ENCODE measurements at regions not wholly inside any gene's neighbourhood (a gene's known extent, or its start where the extent isn't known, plus 50 kb on each side); places are given as distances from the start of the nearest gene placed in this dataset.

DNA sequence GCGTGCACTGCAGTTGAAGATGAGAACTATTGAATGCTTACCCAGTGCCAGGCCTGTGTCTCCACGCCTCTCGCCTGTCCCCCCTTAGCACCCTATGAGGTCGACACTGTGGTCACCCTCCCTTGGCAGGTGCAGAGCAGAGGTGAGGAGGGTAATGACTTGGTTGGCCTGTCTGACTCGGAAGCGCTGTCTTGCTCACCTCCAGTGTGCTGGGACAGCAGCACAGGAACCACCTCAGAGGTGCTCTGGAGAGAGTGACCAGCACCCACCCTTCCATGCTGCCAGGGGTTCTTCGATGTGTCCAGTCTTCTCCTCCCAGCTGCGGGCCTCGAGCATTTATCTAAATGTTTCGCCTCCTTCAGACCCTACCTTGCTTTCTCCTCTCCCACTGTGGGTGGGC, 178.3 kb upstream of the IRX2 start:
- DNase-seq: no peak

DNA sequence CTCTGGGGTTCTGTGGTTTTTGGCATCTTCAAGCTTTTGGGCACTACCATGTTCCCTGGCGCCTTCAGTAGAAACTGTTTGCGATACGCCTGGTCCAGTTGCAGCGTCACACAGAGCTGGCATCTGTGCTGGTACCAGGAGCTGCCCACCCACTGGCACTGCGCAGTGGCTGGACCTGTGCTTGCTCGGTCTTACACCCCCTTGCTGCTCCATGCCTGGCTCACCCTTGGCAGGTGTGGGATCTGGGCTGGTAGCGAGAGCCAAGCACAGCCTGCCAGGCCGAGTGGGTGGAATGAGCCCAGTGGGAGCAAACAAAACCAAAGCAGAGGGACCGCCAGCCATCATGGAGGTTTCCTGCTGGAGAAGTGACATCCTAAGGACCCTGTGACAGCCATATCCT, 170.2 kb upstream of the IRX2 start:
- DNase-seq: no peak

GRCh38 chr5:2921176-2921575, 169.7 kb upstream of the IRX2 start:
- DNase-seq: no peak

DNA sequence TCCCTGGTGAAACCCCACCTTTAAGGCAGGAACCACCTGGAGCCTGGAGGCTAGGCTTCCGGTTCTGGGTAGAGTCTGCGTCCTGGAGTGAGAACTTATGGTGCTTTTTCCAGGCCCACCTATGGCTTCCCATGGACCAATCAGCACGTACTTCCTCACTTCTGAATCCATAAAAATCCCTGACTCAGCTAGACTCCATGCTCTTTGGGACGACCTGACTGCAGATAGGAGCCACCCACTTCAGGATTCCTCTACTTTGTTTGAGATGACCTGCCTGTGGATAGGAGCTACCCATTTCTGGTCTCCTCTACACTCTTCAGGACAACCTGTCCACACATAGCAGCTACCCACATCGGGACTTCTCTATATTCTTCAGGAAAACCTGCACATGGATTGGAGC, 168.8 kb upstream of the IRX2 start:
- no peak for DNase-seq

DNA sequence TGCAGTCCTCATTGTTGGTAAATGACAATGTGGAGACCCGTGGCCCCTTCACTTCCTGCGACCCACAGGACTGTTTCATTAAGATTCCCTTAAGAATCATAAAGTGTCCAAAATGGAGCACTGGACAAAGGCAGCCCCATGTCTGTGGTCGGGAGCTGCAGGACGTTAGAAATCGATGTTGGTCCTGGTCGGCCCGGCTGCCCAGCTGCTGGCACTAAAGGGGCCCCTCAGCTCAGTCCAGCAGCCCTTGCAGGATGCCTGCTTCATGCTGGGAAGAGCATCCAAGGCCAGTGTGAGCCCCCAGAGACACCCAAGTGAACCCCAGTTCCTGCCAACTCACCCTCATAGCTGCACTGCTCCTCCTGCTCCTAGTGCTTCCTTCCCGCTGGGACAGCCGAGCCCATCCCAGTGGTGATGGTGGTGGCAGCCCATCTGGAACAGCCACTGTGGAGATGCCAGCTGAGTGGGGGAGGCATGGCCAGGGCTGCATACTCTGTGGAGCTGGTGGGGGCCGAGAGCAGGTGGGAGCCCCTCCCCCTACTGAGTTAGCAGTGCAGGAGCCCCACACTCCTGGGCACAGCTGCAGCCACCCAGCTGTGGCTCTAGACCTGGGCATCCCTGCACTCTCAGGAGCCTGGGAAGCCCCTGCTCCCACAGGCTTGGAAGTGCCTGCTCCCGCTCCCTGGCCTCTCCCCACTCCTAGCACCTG, 168.0 kb upstream of the IRX2 start:
- no peak for DNase-seq

GRCh38 chr5:2917524-2917923, 166.0 kb upstream of the IRX2 start:
- no peak for DNase-seq

DNA sequence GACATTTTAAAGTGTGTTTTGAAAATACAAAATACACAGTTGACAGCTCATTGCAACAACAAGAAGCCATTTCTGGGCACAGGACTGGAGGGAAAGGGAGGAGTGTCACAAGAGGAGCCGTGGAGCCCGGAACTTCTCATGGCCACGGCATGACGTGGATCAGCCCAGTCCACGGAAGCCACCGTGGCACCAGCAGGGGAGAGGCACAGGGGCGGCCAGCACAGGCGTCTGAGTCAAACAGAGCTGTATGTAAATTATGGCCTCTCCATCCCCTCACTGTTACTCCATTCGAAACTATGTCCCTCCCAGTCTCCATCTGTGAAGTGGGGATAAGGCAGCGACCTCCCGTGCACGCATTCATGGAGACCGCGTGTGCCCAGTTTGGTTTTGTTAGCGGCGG, 165.6 kb upstream of the IRX2 start:
- DNase-seq: no peak

- DNase-seq: no peak
These were observed 164.7 kb upstream of the IRX2 start for GRCh38 chr5:2916076-2916682.

DNA sequence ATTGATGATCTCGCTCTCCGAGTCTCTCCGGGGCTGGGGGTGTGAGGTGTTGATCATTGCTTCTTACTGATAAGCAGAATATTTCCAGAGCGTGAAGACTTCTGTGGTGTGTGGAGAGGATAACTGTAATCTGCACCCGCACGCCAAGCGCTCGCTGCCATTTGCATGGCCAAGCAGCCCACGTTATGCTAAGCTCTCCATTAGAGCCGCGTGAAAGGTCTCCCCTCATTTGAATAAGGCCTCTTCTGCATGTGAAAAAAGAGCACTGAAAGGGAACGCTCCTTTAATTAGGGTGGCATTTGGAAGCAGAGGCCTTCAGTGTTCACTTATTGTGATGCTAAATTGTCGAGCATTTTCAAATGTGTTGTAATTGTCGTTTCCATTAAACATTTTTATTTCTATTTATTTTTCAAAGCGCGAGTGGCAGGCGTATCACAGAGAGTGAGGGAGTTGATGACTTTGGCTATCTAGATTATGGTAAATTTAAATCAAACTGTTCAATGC, 163.6 kb upstream of the IRX2 start:
- DNase-seq: no peak

- no peak for DNase-seq
These were observed 162.7 kb upstream of the IRX2 start for GRCh38 chr5:2914022-2914661.

DNA sequence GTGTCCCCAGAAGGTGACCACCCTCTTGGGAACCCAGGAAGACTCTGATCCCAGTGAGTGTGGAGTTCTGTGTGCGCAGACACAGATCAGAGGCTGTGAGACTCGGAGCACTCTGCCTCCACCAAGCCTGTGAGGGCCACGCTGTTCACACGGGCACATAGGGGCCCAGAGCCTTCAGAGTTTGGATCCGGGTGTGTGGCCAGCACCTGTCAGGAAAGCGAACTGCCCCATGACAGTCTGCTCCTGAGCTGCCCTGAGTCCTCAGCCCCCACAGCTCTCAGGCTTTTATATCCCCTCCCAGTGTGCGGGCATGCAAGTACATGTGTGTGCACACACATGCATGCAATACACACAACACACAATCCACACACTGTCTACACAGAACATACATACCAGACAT, 161.8 kb upstream of the IRX2 start:
- no peak for DNase-seq

GRCh38 chr5:2912741-2913140, 161.3 kb upstream of the IRX2 start:
- DNase-seq: no peak

GRCh38 chr5:2910401-2911175, 159.1 kb upstream of the IRX2 start:
- no peak for DNase-seq

DNA sequence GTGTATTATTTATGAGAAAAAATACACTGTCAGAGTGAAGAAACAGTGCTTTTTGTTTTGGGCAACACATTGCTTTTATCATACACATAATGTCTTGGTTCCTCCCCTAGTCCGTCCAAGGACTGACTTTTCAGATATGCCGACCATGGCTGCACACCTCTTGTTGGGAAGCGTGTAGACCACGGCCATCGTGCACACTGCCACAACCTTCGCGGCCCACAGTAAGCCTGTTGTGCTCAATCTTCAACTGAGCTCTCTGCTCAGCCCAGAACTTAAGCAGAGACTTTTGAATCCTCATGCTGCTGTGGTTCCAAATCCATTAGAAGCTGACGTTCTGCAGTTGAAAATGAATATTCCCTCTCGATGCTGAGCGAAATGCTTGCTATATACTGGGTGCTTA, 157.6 kb upstream of the IRX2 start:
- DNase-seq: no peak

DNA sequence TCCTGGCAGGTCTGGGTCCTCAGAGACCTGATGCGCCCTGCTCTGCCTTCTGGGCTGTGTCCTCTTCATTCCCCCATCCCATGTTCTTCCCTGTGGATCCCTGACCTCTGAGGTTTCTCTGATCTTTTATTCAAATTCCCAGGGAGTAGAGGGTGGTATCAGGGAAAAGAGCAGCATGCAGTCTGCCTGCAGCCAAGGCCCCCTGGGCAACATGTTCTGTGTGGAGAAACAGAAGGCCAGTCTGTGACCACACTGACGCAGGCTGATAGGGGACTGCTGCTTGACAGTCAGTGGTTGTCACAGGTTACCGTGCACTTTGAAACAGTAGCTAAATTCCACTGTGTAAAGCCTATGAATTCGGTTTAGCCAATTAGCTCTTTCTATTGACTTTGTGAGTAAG, 156.6 kb upstream of the IRX2 start:
- no peak for DNase-seq

DNA sequence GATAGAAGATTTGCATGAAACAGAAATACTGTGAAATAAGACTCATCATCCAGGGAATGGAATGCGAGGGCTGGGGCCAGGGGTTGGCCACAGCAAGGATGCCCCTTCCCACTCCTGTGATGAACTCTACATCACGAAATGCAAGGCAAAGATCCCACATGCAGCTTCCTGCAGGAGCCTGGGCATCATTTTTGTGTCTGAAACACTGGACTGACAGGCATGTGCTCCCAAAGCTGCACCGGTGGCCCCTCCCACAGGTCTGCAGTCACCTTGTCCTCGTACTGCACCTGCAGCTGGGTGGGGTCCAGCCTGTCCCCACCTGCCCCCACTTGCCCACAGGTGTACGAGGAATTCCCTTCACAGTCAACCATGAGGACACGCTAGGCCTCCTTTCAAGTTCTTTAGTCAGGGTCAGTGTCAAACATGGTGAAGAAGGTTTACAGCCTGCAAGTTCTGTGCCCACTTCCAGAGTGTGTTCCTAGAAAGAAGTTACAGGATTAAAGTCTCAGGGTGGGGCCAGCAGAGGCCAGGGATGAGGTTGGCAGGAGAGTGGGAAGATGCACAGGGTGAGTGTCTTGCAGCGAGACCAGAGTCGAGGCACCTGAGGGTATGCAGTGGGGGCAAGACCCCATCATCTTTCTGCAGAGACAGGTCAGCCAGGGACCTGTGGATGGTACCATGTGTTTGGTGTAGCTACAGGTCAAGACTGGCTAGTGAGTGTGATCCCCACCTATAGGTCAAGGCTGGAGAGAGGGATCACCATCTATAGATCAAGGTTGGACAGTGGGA, 155.0 kb upstream of the IRX2 start:
- DNase-seq: no peak

- DNase-seq: no peak
These were observed 154.3 kb upstream of the IRX2 start for GRCh38 chr5:2905741-2906140.

DNA sequence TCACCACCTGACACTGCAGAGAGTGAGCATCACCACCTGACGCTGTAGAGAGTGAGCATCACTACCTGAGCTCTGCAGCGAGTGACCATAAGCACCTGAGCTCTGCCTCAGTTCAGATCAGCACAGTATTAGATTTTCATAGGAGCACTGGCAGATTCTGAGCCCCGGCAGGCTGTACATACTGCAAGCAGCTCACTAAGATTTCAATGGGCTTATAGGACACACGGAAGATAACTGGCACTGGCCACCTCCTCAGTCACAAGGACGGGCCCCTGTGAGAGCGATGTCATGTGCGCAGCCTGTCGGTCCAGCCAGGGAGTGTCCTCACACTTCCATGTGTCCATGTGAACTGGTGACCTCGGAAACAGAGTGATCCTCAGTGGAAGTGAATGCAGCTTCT, 153.5 kb upstream of the IRX2 start:
- no peak for DNase-seq

- no peak for DNase-seq
These were observed 152.9 kb upstream of the IRX2 start for GRCh38 chr5:2904399-2904798.

DNA sequence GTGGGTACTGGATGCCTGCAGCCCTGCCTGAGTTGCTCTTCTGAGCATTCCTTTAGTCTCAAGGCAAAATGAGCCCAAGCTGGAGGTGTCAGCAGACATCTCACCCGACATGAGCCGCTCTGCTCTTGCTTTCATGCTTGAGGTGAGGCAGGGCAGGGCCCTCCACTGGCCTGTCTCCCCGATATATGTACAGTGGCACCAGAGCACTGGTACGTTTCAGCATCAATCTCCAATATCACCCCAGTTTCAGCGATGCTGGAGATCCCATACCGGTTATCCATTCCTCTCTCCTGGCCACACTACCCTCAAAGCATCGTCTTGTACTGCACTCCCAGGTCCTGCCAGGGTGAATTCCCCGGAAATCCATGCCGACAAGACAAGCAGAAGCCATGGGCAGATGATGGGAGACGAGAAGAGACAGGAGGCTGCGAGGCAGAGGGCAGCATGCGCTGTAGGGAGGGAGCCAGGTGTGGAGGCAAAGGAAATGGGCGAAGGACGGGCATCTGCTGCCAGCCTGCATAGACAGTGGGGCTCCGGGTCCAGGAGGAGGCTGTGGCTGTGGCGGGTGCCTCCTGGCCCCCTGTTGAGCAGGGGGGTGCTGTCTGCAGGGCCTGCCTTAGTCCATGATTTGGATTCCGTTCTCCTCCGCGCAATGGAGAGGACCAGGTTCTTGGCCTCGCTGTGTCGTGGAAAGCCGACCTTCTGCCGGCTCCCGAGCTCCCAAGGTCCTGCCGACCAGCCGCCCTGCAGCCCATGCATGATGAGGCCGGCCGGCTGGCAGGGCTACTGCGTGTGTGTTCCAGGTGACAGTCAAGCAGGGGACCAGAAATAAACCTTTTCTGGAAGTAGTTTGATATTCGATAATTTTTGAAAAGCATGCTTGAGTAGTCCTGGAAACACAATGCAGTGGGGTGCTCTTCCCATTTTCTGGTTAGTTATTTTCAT, 152.2 kb upstream of the IRX2 start:
- no peak for DNase-seq

DNA sequence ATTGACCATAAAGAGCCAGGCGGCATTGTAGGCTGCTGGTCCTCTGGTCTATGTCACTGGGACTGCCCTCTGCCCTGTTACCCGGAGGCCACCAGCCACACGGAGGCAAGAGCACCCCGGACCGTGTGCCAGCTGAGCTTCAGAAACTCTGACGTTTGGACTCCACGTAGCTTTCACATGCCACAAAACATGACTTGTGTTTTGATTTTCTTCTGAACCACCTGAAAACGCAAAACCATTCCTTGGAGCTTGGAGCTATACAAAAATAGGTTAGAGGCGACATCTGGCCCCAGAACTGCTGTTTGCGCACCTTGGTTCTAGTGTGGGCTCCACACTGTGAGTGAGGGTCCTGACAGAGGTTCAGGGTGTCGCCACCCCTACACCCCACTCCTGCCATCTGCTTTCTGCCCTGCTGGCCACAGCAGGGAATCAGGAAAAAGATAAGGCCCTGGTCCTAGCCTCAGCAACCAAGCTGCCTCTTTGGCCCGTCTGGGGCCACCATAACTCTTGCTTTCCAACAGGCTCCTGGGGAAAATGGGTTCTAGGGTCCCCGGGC, 151.3 kb upstream of the IRX2 start:
- DNase-seq: no peak

Measured in NCI-H526 treated with DMSO at 0.1 percent for 48 hours (cell line).